Mesendoderm (in vitro differentiated cells): ENCODE measurements at regions not wholly inside any gene's neighbourhood (a gene's known extent, or its start where the extent isn't known, plus 50 kb on each side); places are given as distances from the start of the nearest gene placed in this dataset.
A peak's percentile ranks its signal among the peaks of the same experiment; 100 is the strongest.
"Not testable (repeated sequence)": the region's sequence is repeated elsewhere in the genome, so short reads cannot be mapped to it uniquely, and the experiment has no call there.

Experiments used
- DNase-seq: peaks from one replicate; pipeline ENCODE4 v3.0.0; 2013
- H2AK5ac ChIP-seq: 2 replicates; pipeline ENCODE4 v1.6.1; 2013; ENCODE audit warnings: low read length, inconsistent platforms
- H2BK120ac ChIP-seq: 2 replicates; pipeline ENCODE4 v1.6.1; 2013; ENCODE audit warnings: low read depth, mild to moderate bottlenecking, low read length, moderate library complexity, mixed read lengths
- H2BK15ac ChIP-seq: replicated peaks from 2 replicates; pipeline ENCODE4 v1.6.1; 2013; ENCODE audit warnings: low read depth, mild to moderate bottlenecking, moderate library complexity
- H2BK5ac ChIP-seq: 2 replicates; pipeline ENCODE4 v1.6.1; 2013; ENCODE audit warnings: low read length, inconsistent platforms
- H3K18ac ChIP-seq: 2 replicates; pipeline ENCODE4 v1.6.1; 2013; ENCODE audit warnings: mild to moderate bottlenecking, low read length, mixed read lengths
- H3K23ac ChIP-seq: one replicate; pipeline ENCODE4 v1.6.1; 2013; ENCODE audit warnings: low read length
- H3K27ac ChIP-seq: 2 replicates; pipeline ENCODE4 v1.5.1; 2013; ENCODE audit warnings: low read depth, mild to moderate bottlenecking, inconsistent platforms, low read length, moderate library complexity
- H3K27me3 ChIP-seq: 2 replicates; pipeline ENCODE4 v1.6.1; 2013; ENCODE audit warnings: low read length, control low read depth, mild to moderate bottlenecking, inconsistent platforms; ENCODE audit not compliant: insufficient read depth, poor library complexity
- H3K36me3 ChIP-seq: 2 replicates; pipeline ENCODE4 v1.6.1; 2013; ENCODE audit warnings: low read length, inconsistent platforms; ENCODE audit not compliant: control insufficient read depth, insufficient read depth
- H3K4ac ChIP-seq: one replicate; pipeline ENCODE4 v1.6.1; 2013; ENCODE audit warnings: low read depth, mild to moderate bottlenecking, low read length, moderate library complexity
- H3K4me1 ChIP-seq: 2 replicates; pipeline ENCODE4 v1.6.1; 2013; ENCODE audit warnings: low read depth, low read length, inconsistent platforms; ENCODE audit not compliant: control insufficient read depth
- H3K4me2 ChIP-seq: 2 replicates; pipeline ENCODE4 v1.6.1; 2013; ENCODE audit warnings: low read length
- H3K4me3 ChIP-seq: 2 replicates; pipeline ENCODE4 v1.5.1; 2013; ENCODE audit warnings: mild to moderate bottlenecking, low read length
- H3K56ac ChIP-seq: one replicate; pipeline ENCODE4 v1.6.1; 2013; ENCODE audit warnings: low read length
- H3K79me1 ChIP-seq: 2 replicates; pipeline ENCODE4 v1.6.1; 2013; ENCODE audit warnings: low read length, inconsistent platforms
- H3K79me2 ChIP-seq: 2 replicates; pipeline ENCODE4 v1.6.1; 2013; ENCODE audit warnings: mild to moderate bottlenecking, low read length; ENCODE audit not compliant: control insufficient read depth, insufficient read depth
- H3K9ac ChIP-seq: 2 replicates; pipeline ENCODE4 v1.6.1; 2013; ENCODE audit warnings: low read length, inconsistent platforms
- H4K5ac ChIP-seq: one replicate; pipeline ENCODE4 v1.6.1; 2013; ENCODE audit warnings: low read length
- H4K8ac ChIP-seq: one replicate; pipeline ENCODE4 v1.6.1; 2013; ENCODE audit warnings: low read depth, mild to moderate bottlenecking, control low read depth, low read length, moderate library complexity
- WGBS: extraction: QIAGEN DNeasy Blood & Tissue Kit; methylation state at CpG from one replicate; pipeline ENCODE4 v1.1.7; 2013; ENCODE audit warnings: low lambda C conversion rate, missing lambda C conversion rate; ENCODE audit not compliant: insufficient coverage; ENCODE audit errors: extremely low coverage; 5-methylcytosine and 5-hydroxymethylcytosine counted together

DNA sequence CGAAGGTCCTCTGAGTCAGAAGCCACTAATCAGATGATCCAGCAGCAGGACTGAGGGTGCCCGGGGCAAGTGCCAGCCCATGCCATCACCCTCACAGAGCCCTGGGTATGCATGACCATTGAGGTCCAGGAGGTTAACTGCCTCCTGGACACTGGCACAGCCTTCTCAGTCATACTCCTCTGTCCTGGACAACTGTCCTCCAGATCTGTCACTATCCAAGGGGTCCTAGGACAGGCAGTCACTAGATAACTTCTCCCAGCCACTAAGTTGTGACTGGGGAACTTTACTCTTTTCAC is 358.5 kb downstream of the ZNF674 start:
- H2BK15ac ChIP-seq, H3K4me3 ChIP-seq, DNase-seq, H4K5ac ChIP-seq, H3K27ac ChIP-seq, H3K4me1 ChIP-seq, H2BK5ac ChIP-seq, H2BK120ac ChIP-seq, H3K79me2 ChIP-seq, H3K9ac ChIP-seq, H3K79me1 ChIP-seq, H3K27me3 ChIP-seq, H3K4ac ChIP-seq, H4K8ac ChIP-seq, H3K56ac ChIP-seq, H3K36me3 ChIP-seq, H3K18ac ChIP-seq, H3K23ac ChIP-seq, H2AK5ac ChIP-seq, H3K4me2 ChIP-seq: not testable (repeated sequence)
- no CpG with 5 or more reads among the region's 2 CpGs for WGBS

DNA sequence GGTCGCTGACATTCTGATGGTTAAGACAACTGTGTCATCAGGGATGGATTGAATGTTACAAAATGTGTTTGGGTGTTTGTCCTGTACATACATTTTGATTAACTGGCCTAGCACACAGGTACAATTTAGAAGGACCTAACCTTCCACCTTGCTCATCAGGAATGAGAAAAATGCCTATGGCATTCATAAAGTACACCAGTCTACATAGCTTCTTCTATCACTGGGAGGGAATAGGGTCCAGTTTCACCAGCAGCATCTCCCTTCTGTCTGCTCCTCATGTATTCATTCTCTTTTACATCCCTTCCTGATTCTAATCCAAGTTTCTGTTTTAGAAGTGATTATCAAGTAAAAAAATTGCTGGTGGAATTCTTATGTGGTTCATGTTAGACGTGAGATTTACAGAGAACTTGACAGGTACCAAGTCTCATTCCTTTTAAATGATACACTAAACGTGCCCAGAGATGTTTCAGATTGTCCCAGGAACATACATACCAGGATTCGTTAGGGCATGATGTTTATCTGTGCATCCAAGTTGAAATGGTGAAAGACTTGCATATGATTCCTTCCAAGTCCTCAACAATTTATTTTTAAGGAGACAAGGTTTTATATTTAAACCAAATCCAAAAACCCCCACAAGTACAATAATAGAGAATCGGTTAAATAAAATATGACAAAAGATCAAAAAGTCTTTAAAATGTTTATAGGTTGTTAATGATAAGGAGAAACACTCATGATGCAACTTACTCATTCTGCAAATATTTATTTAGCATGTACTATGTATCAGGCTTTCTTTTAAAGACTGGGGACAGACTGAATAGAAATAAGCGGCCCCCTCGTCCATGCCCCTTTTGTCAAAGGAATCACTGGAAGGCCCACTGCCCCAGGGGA is 359.1 kb downstream of the ZNF674 start:
- Histone ChIP-seq H3K79me1 (no peaks in the 10 kb centered on the region), H3K4me2 (no peak overlapping the region), H3K23ac (no peak overlapping the region), H2BK5ac (no peak overlapping the region), H3K56ac (no peak overlapping the region), H3K79me2 (no peaks in the 10 kb centered on the region), H3K18ac (no peak overlapping the region), H2BK15ac (no peak overlapping the region), H3K4me1 (no peaks in the 10 kb centered on the region), H4K5ac (no peak overlapping the region), H3K27ac (no peak overlapping the region), H3K27me3 (no peaks in the 10 kb centered on the region), H3K36me3 (no peaks in the 10 kb centered on the region), H2BK120ac (no peak overlapping the region), H3K4me3 (no peak overlapping the region), H4K8ac (no peak overlapping the region), H3K9ac (no peak overlapping the region), H3K4ac (no peak overlapping the region), H2AK5ac (no peak overlapping the region)
- DNase-seq: no peak
- WGBS: no CpG with 5 or more reads among the region's 7 CpGs

- WGBS: no CpG with 5 or more reads among the region's 2 CpGs
- Histone ChIP-seq H2BK5ac (no peak overlapping the region), H3K79me2 (no peaks in the 10 kb centered on the region), H3K9ac (no peak overlapping the region), H4K8ac (no peak overlapping the region), H3K23ac (no peak overlapping the region), H2AK5ac (no peak overlapping the region), H2BK120ac (no peak overlapping the region), H3K27me3 (no peaks in the 10 kb centered on the region), H3K56ac (no peak overlapping the region), H4K5ac (no peak overlapping the region), H3K4me1 (no peaks in the 10 kb centered on the region), H3K79me1 (no peaks in the 10 kb centered on the region), H2BK15ac (no peak overlapping the region), H3K27ac (no peak overlapping the region), H3K18ac (no peak overlapping the region), H3K4ac (no peak overlapping the region), H3K36me3 (no peaks in the 10 kb centered on the region), H3K4me3 (no peak overlapping the region), H3K4me2 (no peak overlapping the region)
- DNase-seq: no peak
These were observed 360.5 kb downstream of the ZNF674 start for GRCh38 chrX:46184749-46185148.

DNA sequence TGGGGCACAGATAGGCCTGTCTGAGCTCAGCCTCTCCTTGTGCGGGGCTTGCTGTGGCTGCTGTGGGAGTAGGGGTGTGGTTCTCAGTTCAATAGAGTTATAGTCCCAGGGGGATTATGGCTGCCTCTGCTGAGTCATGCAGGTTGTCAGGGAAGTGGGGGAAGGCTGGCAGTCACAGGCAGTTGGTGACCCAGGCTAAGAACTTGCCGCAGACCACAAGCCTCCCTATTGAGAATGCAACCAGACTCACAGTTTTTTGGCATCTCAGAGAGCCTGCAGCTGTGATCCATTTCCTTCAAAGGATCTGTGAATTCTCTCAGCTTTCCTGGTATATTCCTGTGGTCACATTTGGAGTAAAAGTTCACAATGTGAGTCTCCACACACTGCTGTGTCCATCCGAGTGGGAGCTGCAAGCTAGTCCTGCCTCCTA is 364.9 kb downstream of the ZNF674 start:
- Histone ChIP-seq H2BK5ac (no peak overlapping the region), H3K4me1 (no peaks in the 10 kb centered on the region), H3K4me3 (no peak overlapping the region), H3K9ac (no peak overlapping the region), H3K79me1 (no peaks in the 10 kb centered on the region), H4K8ac (no peak overlapping the region), H3K23ac (no peak overlapping the region), H3K4ac (no peak overlapping the region), H3K27ac (no peak overlapping the region), H3K36me3 (no peaks in the 10 kb centered on the region), H3K4me2 (no peak overlapping the region), H2BK120ac (no peak overlapping the region), H2BK15ac (no peak overlapping the region), H3K27me3 (no peaks in the 10 kb centered on the region), H2AK5ac (no peak overlapping the region), H3K56ac (no peak overlapping the region), H4K5ac (no peak overlapping the region), H3K18ac (peak overlapping the region; percentile 87), H3K79me2 (no peaks in the 10 kb centered on the region)
- peak; percentile 26 for DNase-seq
- WGBS: no CpG with 5 or more reads among the region's 3 CpGs

DNA sequence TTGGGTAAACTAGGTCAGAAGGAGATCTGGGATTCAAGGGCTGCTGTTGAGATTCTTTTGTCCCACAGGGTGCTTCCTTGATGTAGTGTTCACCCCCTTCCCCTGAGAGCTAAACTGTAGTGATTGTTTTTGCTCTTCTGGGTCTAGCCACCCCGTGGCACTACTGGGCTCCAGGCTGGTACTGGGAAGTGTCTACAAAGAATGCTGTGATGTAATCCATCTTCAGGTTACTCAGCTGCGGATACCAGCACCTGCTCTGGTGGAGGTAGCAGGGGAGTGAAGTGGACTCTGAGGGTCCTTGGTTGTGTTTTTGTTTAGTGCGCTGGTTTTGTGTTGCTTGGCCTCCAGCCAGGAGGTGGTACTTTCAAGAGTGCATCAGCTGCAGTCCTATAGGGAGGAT is 365.5 kb downstream of the ZNF674 start:
- Histone ChIP-seq H3K27ac (no peak overlapping the region), H3K4me1 (no peaks in the 10 kb centered on the region), H3K18ac (peak overlapping the region; percentile 87), H3K9ac (no peak overlapping the region), H4K5ac (no peak overlapping the region), H2AK5ac (no peak overlapping the region), H2BK120ac (no peak overlapping the region), H2BK15ac (no peak overlapping the region), H2BK5ac (no peak overlapping the region), H3K36me3 (no peaks in the 10 kb centered on the region), H3K27me3 (no peaks in the 10 kb centered on the region), H3K4me2 (no peak overlapping the region), H3K4me3 (no peak overlapping the region), H3K23ac (no peak overlapping the region), H3K79me1 (no peaks in the 10 kb centered on the region), H3K4ac (no peak overlapping the region), H3K56ac (no peak overlapping the region), H4K8ac (no peak overlapping the region), H3K79me2 (no peaks in the 10 kb centered on the region)
- WGBS: no CpG with 5 or more reads among the region's 3 CpGs
- no peak for DNase-seq

GRCh38 chrX:46178763-46179162 is 366.5 kb downstream of the ZNF674 start:
- Histone ChIP-seq H3K79me2 (no peaks in the 10 kb centered on the region), H3K79me1 (no peaks in the 10 kb centered on the region), H2BK15ac (no peak overlapping the region), H3K4me3 (no peak overlapping the region), H2AK5ac (no peak overlapping the region), H3K23ac (no peak overlapping the region), H3K36me3 (no peaks in the 10 kb centered on the region), H3K9ac (no peak overlapping the region), H3K27ac (no peak overlapping the region), H2BK120ac (no peak overlapping the region), H3K4ac (no peak overlapping the region), H2BK5ac (no peak overlapping the region), H3K56ac (no peak overlapping the region), H3K18ac (no peak overlapping the region), H4K8ac (no peak overlapping the region), H3K4me2 (no peak overlapping the region), H4K5ac (no peak overlapping the region), H3K4me1 (no peaks in the 10 kb centered on the region), H3K27me3 (no peaks in the 10 kb centered on the region)
- WGBS: no CpG with 5 or more reads among the region's 1 CpG
- DNase-seq: no peak
